ENCODE measurements at regions not wholly inside any gene's neighbourhood (a gene's known extent, or its start where the extent isn't known, plus 50 kb on each side); places are given as distances from the start of the nearest gene placed in this dataset.

GRCh38 chr1:115426231-115426771 lies 88.3 kb upstream of the NGF start:
- H3K4me3 ChIP-seq (ENCODE audit: low read depth, low read length) = no peak overlapping the region
- TF ChIP-seq, protein P1, sequence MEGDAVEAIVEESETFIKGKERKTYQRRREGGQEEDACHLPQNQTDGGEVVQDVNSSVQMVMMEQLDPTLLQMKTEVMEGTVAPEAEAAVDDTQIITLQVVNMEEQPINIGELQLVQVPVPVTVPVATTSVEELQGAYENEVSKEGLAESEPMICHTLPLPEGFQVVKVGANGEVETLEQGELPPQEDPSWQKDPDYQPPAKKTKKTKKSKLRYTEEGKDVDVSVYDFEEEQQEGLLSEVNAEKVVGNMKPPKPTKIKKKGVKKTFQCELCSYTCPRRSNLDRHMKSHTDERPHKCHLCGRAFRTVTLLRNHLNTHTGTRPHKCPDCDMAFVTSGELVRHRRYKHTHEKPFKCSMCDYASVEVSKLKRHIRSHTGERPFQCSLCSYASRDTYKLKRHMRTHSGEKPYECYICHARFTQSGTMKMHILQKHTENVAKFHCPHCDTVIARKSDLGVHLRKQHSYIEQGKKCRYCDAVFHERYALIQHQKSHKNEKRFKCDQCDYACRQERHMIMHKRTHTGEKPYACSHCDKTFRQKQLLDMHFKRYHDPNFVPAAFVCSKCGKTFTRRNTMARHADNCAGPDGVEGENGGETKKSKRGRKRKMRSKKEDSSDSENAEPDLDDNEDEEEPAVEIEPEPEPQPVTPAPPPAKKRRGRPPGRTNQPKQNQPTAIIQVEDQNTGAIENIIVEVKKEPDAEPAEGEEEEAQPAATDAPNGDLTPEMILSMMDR (IDR thresholded peaks at IDR 0.05; ENCODE audit: insufficient read depth, low read depth, low read length) = no peak
- DNase-seq (ENCODE audit: low read depth) = peak; percentile 74

- no peak for DNase-seq (ENCODE audit: low read depth)
- no peak overlapping the region for H3K4me3 ChIP-seq (ENCODE audit: low read depth, low read length)
- TF ChIP-seq, protein P1 (IDR thresholded peaks at IDR 0.05; ENCODE audit: insufficient read depth, low read depth, low read length) = no peak
These were observed 87.4 kb upstream of the NGF start for GRCh38 chr1:115425442-115425841.

DNA sequence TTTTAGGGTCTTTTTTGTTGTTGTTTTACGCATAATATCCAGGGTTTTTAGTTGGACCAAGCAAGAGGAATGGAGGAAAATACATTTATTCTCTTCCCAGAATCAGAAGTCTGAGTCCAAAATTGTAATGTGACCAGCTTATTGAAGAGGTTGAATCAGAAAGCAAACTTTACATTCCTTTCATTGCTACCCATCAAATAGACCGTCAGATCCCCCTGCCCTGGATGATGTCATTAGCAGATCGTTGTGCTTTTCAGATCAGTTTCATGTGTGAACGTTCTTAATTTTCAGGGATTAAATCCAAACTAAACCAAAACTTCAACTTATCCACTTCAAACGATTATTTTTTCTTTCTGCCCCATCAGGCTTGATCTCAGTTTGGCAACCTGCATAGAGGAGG lies 85.7 kb upstream of the NGF start:
- no peak overlapping the region for H3K4me3 ChIP-seq (ENCODE audit: low read depth, low read length)
- TF ChIP-seq, protein P1 (IDR thresholded peaks at IDR 0.05; ENCODE audit: insufficient read depth, low read depth, low read length) = no peak
- DNase-seq (ENCODE audit: low read depth) = no peak

- DNase-seq (ENCODE audit: low read depth) = no peak
- TF ChIP-seq, protein P1 (IDR thresholded peaks at IDR 0.05; ENCODE audit: insufficient read depth, low read depth, low read length) = no peak
- H3K4me3 ChIP-seq (ENCODE audit: low read depth, low read length) = no peak overlapping the region
These were observed 81.5 kb upstream of the NGF start for GRCh38 chr1:115419571-115419970.

- TF ChIP-seq, protein P1 (IDR thresholded peaks at IDR 0.05; ENCODE audit: insufficient read depth, low read depth, low read length) = no peak
- no peak for DNase-seq (ENCODE audit: low read depth)
- H3K4me3 ChIP-seq (ENCODE audit: low read depth, low read length) = no peak overlapping the region
These were observed 75.6 kb upstream of the NGF start for GRCh38 chr1:115413621-115414020.

DNA sequence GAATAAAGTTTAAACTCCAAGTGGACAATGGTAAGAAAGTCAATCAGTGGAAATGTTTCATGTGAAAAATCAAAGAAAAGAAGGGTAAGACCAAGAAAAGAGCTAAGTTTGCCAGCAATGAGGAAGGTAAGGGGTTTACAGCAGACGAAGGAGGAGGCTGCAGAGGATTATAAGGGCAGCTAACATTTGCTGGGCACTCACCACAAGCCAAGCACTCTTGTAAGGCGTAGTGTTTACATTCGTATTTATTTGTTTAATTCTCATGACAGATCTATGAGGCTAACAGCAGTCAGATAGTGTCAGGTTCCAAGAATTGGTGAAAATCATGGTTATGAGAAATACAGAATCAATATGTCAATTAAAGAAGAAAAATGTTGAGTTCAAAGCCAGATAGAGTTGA lies 75.2 kb upstream of the NGF start:
- DNase-seq (ENCODE audit: low read depth) = no peak
- TF ChIP-seq, protein P1 (IDR thresholded peaks at IDR 0.05; ENCODE audit: insufficient read depth, low read depth, low read length) = no peak
- no peak overlapping the region for H3K4me3 ChIP-seq (ENCODE audit: low read depth, low read length)

- DNase-seq (ENCODE audit: low read depth) = no peak
These were observed 74.7 kb upstream of the NGF start for GRCh38 chr1:115412733-115413132.

More at GRCh38 chr1:115412733-115413132, 74.7 kb upstream of the NGF start:
- no peak overlapping the region for H3K4me3 ChIP-seq (ENCODE audit: low read depth, low read length)
- TF ChIP-seq, protein P1 (IDR thresholded peaks at IDR 0.05; ENCODE audit: insufficient read depth, low read depth, low read length) = no peak
